ENCODE measurements at regions not wholly inside any gene's neighbourhood (a gene's known extent, or its start where the extent isn't known, plus 50 kb on each side); places are given as distances from the start of the nearest gene placed in this dataset.
"Not testable (repeated sequence)": the region's sequence is repeated elsewhere in the genome, so short reads cannot be mapped to it uniquely, and the experiment has no call there.

GRCh38 chr1:235059221-235059620 is 69.4 kb downstream of the TOMM20 start:
- Histone ChIP-seq H3K9ac (ENCODE audit: low read depth, low read length) (no peak overlapping the region), H3K9me3 (ENCODE audit: control insufficient read depth, insufficient read depth, low read length) (no peaks in the 10 kb centered on the region), H3K36me3 (ENCODE audit: control insufficient read depth, insufficient read depth, low read length) (no peaks in the 10 kb centered on the region), H3K4me3 (ENCODE audit: low read depth, low read length) (no peak overlapping the region), H3K27me3 (ENCODE audit: control insufficient read depth, insufficient read depth, low read length) (no peaks in the 10 kb centered on the region), H3K4me1 (ENCODE audit: control insufficient read depth, insufficient read depth, low read length) (peaks cover 12% of the 10 kb centered on the region)

DNA sequence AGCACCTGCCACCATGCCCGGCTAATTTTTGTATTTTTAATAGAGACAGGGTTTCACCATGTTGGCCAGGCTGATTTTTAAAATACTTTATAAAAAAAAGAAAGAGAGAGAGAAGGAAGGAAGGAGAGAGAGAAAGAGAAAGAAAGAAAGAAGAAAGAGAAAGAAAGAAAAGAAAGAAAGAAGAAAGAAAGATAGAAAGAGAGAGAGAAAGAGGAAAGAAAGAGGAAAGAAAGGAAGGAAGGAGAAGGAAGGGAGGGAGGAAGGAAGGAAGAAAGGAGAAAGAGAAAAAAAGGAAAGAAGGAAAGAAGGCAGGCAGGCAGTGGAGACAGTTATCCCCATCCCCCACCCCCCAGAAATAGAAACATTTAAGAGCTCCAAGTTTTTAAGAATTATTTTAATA is 69.9 kb downstream of the TOMM20 start:
- Histone ChIP-seq H3K36me3 (ENCODE audit: control insufficient read depth, insufficient read depth, low read length) (no peaks in the 10 kb centered on the region), H3K4me3 (ENCODE audit: low read depth, low read length) (no peak overlapping the region), H3K9me3 (ENCODE audit: control insufficient read depth, insufficient read depth, low read length) (no peaks in the 10 kb centered on the region), H3K4me1 (ENCODE audit: control insufficient read depth, insufficient read depth, low read length) (peaks cover 12% of the 10 kb centered on the region), H3K9ac (ENCODE audit: low read depth, low read length) (no peak overlapping the region), H3K27me3 (ENCODE audit: control insufficient read depth, insufficient read depth, low read length) (no peaks in the 10 kb centered on the region)

DNA sequence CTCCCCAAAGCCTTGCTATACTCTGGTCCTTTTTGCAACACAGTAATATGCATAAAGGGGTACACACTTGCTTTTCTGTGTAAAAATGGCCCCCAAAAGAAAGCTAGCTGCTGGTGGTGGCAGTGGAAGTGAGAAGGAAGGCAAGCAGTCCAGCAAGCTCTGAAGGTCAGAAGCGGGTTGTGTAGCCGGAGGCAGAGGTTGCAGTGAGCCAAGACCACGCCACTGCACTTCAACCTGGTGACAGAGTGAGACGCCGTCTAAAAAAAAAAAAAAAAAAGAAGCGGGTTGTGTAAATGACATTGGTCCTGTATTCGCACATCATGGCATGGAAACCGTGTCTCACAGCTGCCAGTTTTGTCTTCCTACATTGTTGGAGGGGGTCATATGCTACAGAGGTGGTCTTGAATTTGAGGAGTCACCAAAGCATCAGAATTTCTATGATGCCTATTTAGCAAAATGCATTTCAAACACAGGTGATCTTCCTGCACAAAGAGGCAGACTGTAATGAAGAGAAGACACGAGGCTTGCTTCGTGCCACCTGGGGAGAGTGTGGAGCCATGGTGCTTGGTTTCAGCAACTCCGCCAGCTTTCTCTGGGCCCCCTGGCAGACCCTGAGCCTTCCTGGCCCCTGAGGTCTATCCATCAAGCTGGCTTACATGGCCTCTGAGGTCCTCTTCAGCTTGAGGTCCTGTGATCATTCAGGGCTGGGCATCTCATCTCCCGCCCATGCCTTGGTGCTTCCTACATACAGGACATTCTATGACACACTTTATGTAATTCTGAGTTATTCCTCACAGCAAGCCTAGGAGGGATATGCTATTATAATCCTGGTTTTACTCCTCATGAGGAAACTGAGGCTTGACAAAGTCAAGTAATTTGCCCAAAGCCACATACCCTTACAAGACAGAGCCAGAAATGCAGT is 71.0 kb downstream of the TOMM20 start:
- no peaks in the 10 kb centered on the region for H3K9me3 ChIP-seq (ENCODE audit: control insufficient read depth, insufficient read depth, low read length)
- no peaks in the 10 kb centered on the region for H3K36me3 ChIP-seq (ENCODE audit: control insufficient read depth, insufficient read depth, low read length)
- no peaks in the 10 kb centered on the region for H3K27me3 ChIP-seq (ENCODE audit: control insufficient read depth, insufficient read depth, low read length)
- no peak overlapping the region for H3K9ac ChIP-seq (ENCODE audit: low read depth, low read length)
- H3K4me1 ChIP-seq (ENCODE audit: control insufficient read depth, insufficient read depth, low read length) = peaks cover 12% of the 10 kb centered on the region
- no peak overlapping the region for H3K4me3 ChIP-seq (ENCODE audit: low read depth, low read length)

GRCh38 chr1:235056937-235057336 is 71.7 kb downstream of the TOMM20 start:
- Histone ChIP-seq H3K9me3 (ENCODE audit: control insufficient read depth, insufficient read depth, low read length) (no peaks in the 10 kb centered on the region), H3K27me3 (ENCODE audit: control insufficient read depth, insufficient read depth, low read length) (no peaks in the 10 kb centered on the region), H3K4me3 (ENCODE audit: low read depth, low read length) (no peak overlapping the region), H3K9ac (ENCODE audit: low read depth, low read length) (no peak overlapping the region), H3K36me3 (ENCODE audit: control insufficient read depth, insufficient read depth, low read length) (no peaks in the 10 kb centered on the region), H3K4me1 (ENCODE audit: control insufficient read depth, insufficient read depth, low read length) (peaks cover 12% of the 10 kb centered on the region)

GRCh38 chr1:235054936-235055335 is 73.7 kb downstream of the TOMM20 start:
- Histone ChIP-seq H3K27me3 (ENCODE audit: control insufficient read depth, insufficient read depth, low read length) (no peaks in the 10 kb centered on the region), H3K36me3 (ENCODE audit: control insufficient read depth, insufficient read depth, low read length) (no peaks in the 10 kb centered on the region), H3K4me1 (ENCODE audit: control insufficient read depth, insufficient read depth, low read length) (no peaks in the 10 kb centered on the region), H3K4me3 (ENCODE audit: low read depth, low read length) (no peak overlapping the region), H3K9me3 (ENCODE audit: control insufficient read depth, insufficient read depth, low read length) (no peaks in the 10 kb centered on the region), H3K9ac (ENCODE audit: low read depth, low read length) (no peak overlapping the region)

DNA sequence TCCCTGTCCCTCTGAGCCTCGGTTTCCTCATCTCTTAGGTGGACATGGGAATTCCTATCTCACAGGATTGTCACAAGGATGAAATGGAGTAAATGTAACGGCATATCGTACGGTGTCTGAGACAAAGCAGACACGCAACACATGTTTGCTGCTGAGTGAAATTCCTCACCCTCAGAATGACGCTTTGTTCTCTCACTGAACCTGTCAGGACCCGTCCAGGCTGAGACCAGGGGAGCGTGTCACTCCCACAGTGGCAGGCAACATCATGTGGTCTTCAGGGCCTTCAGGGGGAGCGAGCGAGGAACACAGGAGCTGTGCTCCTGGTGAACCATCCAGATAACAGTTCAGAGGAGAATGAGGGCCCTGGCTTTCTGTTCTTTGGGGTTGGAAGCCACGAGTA is 74.2 kb downstream of the TOMM20 start:
- H3K9me3 ChIP-seq (ENCODE audit: control insufficient read depth, insufficient read depth, low read length) = no peaks in the 10 kb centered on the region
- no peaks in the 10 kb centered on the region for H3K36me3 ChIP-seq (ENCODE audit: control insufficient read depth, insufficient read depth, low read length)
- H3K9ac ChIP-seq (ENCODE audit: low read depth, low read length) = no peak overlapping the region
- no peaks in the 10 kb centered on the region for H3K27me3 ChIP-seq (ENCODE audit: control insufficient read depth, insufficient read depth, low read length)
- H3K4me3 ChIP-seq (ENCODE audit: low read depth, low read length) = no peak overlapping the region
- no peaks in the 10 kb centered on the region for H3K4me1 ChIP-seq (ENCODE audit: control insufficient read depth, insufficient read depth, low read length)

DNA sequence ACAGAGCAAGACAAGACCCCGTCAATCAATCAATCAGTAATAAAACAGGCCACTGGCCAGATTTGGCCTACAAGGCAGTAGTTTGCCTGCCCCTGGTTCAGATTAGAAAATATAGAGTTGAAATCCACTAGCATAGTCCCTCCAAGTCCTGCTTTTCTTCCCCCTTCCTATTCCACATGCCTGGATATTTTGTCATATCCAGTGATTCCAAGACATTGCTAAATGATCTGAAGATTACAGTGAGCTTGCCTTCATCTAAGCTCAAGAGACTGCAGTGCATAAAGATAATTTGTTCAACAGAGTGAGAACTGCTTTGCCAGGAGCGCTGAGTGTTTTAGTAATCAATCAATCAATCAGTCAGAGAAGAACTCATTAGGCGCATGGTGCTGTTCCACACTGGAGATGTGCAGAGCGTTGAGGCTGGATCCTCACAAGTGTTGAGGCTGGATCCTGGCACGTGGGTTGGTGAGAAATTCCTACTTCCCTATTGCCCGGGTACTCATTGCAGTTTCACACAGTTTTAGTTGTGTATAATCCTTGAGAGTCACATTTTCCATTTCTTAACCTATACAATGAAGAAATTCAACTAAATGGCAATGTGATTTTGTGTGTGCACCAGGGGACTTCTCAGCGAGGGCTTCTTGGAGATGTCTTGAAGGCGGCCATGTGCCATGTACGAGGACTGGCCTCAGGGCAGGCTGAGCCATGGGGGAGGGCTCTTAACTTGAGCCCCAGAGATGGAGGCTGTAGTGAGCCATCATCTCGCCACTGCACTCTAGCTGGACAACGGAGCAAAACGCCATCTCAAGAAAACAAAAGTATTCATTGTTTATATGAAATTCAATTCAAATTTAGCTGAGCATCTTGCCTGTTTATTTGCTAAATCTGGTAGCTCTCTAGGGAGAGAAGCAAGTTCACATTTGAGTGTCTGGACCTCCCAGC is 76.3 kb downstream of the TOMM20 start:
- Histone ChIP-seq H3K9ac (ENCODE audit: low read depth, low read length) (no peak overlapping the region), H3K4me3 (ENCODE audit: low read depth, low read length) (no peak overlapping the region), H3K9me3 (ENCODE audit: control insufficient read depth, insufficient read depth, low read length) (no peaks in the 10 kb centered on the region), H3K36me3 (ENCODE audit: control insufficient read depth, insufficient read depth, low read length) (no peaks in the 10 kb centered on the region), H3K4me1 (ENCODE audit: control insufficient read depth, insufficient read depth, low read length) (no peaks in the 10 kb centered on the region), H3K27me3 (ENCODE audit: control insufficient read depth, insufficient read depth, low read length) (no peaks in the 10 kb centered on the region)

DNA sequence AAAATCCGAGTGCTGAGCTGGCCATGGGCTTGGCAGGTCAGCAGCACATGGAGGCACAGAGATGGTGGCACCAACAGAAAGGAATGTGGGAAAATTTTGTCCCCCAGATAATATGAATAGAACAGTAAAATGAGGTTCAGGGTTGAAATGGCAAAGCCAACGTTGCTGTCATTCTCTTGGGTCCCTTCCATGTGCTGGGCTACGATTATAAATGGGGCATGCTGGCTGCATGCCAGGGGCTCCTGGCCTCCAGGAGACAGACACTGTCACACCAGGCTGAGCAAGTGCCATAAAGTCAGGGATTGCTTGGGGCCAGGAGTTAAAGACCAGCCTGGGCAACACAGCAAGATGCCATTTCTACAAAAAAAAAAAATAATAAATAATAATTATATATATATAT is 77.1 kb downstream of the TOMM20 start:
- no peaks in the 10 kb centered on the region for H3K4me1 ChIP-seq (ENCODE audit: control insufficient read depth, insufficient read depth, low read length)

DNA sequence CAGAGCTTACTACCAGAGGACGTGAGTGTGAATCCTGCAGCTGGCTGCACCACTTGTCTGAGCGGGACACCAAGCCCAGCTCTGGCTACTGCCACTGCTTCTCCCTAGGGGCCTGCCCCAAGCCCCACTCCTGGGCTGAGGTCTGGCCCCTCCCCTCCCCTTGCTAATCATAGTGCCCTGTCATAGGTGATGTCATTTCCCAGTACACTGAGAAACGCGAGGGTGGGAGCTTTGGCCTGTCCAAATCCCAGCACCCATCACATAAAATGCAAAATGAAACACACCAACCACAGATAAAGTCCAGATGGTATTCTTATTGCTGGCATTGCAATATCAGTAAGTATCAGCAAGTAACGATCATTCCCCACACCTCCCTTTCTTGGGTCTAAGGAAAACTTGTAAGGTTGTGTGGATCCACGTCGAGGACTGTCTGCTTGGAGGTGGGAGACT is 77.7 kb downstream of the TOMM20 start:
- Histone ChIP-seq H3K36me3 (ENCODE audit: control insufficient read depth, insufficient read depth, low read length) (no peaks in the 10 kb centered on the region), H3K27me3 (ENCODE audit: control insufficient read depth, insufficient read depth, low read length) (no peaks in the 10 kb centered on the region), H3K4me1 (ENCODE audit: control insufficient read depth, insufficient read depth, low read length) (no peaks in the 10 kb centered on the region), H3K9ac (ENCODE audit: low read depth, low read length) (no peak overlapping the region), H3K4me3 (ENCODE audit: low read depth, low read length) (no peak overlapping the region), H3K9me3 (ENCODE audit: control insufficient read depth, insufficient read depth, low read length) (no peaks in the 10 kb centered on the region)

More for the DNA sequence above, 77.1 kb downstream of the TOMM20 start:
- no peak overlapping the region for H3K4me3 ChIP-seq (ENCODE audit: low read depth, low read length)
- no peaks in the 10 kb centered on the region for H3K27me3 ChIP-seq (ENCODE audit: control insufficient read depth, insufficient read depth, low read length)
- no peaks in the 10 kb centered on the region for H3K36me3 ChIP-seq (ENCODE audit: control insufficient read depth, insufficient read depth, low read length)
- H3K9me3 ChIP-seq (ENCODE audit: control insufficient read depth, insufficient read depth, low read length) = no peaks in the 10 kb centered on the region
- H3K9ac ChIP-seq (ENCODE audit: low read depth, low read length) = no peak overlapping the region

- not testable (repeated sequence) for H3K27me3 ChIP-seq (ENCODE audit: control insufficient read depth, insufficient read depth, low read length); H3K9me3 ChIP-seq (ENCODE audit: control insufficient read depth, insufficient read depth, low read length); H3K36me3 ChIP-seq (ENCODE audit: control insufficient read depth, insufficient read depth, low read length); H3K9ac ChIP-seq (ENCODE audit: low read depth, low read length); H3K4me1 ChIP-seq (ENCODE audit: control insufficient read depth, insufficient read depth, low read length); H3K4me3 ChIP-seq (ENCODE audit: low read depth, low read length)
Measured at GRCh38 chr1:235049716-235050378, 78.8 kb downstream of the TOMM20 start.

- Histone ChIP-seq H3K4me3 (ENCODE audit: low read depth, low read length) (no peak overlapping the region), H3K9ac (ENCODE audit: low read depth, low read length) (no peak overlapping the region), H3K36me3 (ENCODE audit: control insufficient read depth, insufficient read depth, low read length) (no peaks in the 10 kb centered on the region), H3K27me3 (ENCODE audit: control insufficient read depth, insufficient read depth, low read length) (no peaks in the 10 kb centered on the region), H3K9me3 (ENCODE audit: control insufficient read depth, insufficient read depth, low read length) (no peaks in the 10 kb centered on the region), H3K4me1 (ENCODE audit: control insufficient read depth, insufficient read depth, low read length) (no peaks in the 10 kb centered on the region)
Measured at GRCh38 chr1:235049217-235049616, 79.4 kb downstream of the TOMM20 start.

Measured in iPS-15b (cell line).